GM10847 (cell line): ENCODE measurements at regions not wholly inside any gene's neighbourhood (a gene's known extent, or its start where the extent isn't known, plus 50 kb on each side); places are given as distances from the start of the nearest gene placed in this dataset.

ENCODE experiments used
- POLR2A ChIP-seq: IDR thresholded peaks from 2 replicates; pipeline ENCODE4 v1.6.1; 2011; ENCODE audit not compliant: insufficient read length; ENCODE audit errors: extremely low read depth

- no peak for TF ChIP-seq POLR2A
Observed at GRCh38 chr6:11486959-11487358, 50.6 kb upstream of the TMEM170B start.

GRCh38 chr6:11486486-11486885, 51.1 kb upstream of the TMEM170B start:
- no peak for TF ChIP-seq POLR2A

- TF ChIP-seq POLR2A: no peak
Observed at GRCh38 chr6:11486051-11486450, 51.5 kb upstream of the TMEM170B start.

- no peak for TF ChIP-seq POLR2A
Observed at GRCh38 chr6:11485271-11485670, 52.3 kb upstream of the TMEM170B start.

GRCh38 chr6:11484441-11484840, 53.1 kb upstream of the TMEM170B start:
- no peak for TF ChIP-seq POLR2A

- no peak for TF ChIP-seq POLR2A
Observed at GRCh38 chr6:11482616-11483015, 54.9 kb upstream of the TMEM170B start.

- no peak for TF ChIP-seq POLR2A
Observed at GRCh38 chr6:11480541-11480940, 57.0 kb upstream of the TMEM170B start.

- TF ChIP-seq POLR2A: no peak
Observed at GRCh38 chr6:11479296-11479695, 58.3 kb upstream of the TMEM170B start.

- no peak for TF ChIP-seq POLR2A
Observed at GRCh38 chr6:11478586-11478985, 59.0 kb upstream of the TMEM170B start.

GRCh38 chr6:11475016-11475415, 62.5 kb upstream of the TMEM170B start:
- no peak for TF ChIP-seq POLR2A

- TF ChIP-seq POLR2A: no peak
Observed at GRCh38 chr6:11473008-11473740, 64.4 kb upstream of the TMEM170B start.

GRCh38 chr6:11471261-11471660, 66.3 kb upstream of the TMEM170B start:
- no peak for TF ChIP-seq POLR2A

GRCh38 chr6:11469684-11470083, 67.9 kb upstream of the TMEM170B start:
- no peak for TF ChIP-seq POLR2A

- TF ChIP-seq POLR2A: no peak
Observed at GRCh38 chr6:11467364-11467763, 70.2 kb upstream of the TMEM170B start.

- no peak for TF ChIP-seq POLR2A
Observed at GRCh38 chr6:11463398-11463780, 74.2 kb upstream of the TMEM170B start.

GRCh38 chr6:11462742-11463397, 74.7 kb upstream of the TMEM170B start:
- TF ChIP-seq POLR2A: no peak
